Panc1 (cell line): ENCODE measurements at regions not wholly inside any gene's neighbourhood (a gene's known extent, or its start where the extent isn't known, plus 50 kb on each side); places are given as distances from the start of the nearest gene placed in this dataset.

Source experiments
- ATAC-seq: fragments of 200-7000 bp; cut with Tn5 transposase; 2 replicates; pipeline ENCODE4 v1.9.1; 2020; ENCODE audit warnings: mild to moderate bottlenecking, moderate library complexity
- BruUV-seq: library from RNA; stranded (reverse); fragments of 400-500 nt; replicated peaks from 2 replicates; lab custom pipeline; 2021; lab: Mats Ljungman, UMichigan
- CTCF ChIA-PET: fragments of 300-600 bp; sonication (Branson Sonifier 250); formaldehyde crosslinking; loops from one replicate; lab custom pipeline; 2022; ENCODE audit warnings: antibody characterized with exemption; lab: Charles Lee
- POLR2A ChIA-PET: fragments of 300-600 bp; sonication (Branson Sonifier 250); formaldehyde crosslinking; loops from one replicate; lab custom pipeline; 2022; ENCODE audit warnings: antibody characterized with exemption; lab: Charles Lee
- DNase-seq: peaks from one replicate; pipeline ENCODE4 v3.0.0-alpha.2; 2010; ENCODE audit warnings: low read depth, low spot score
- H3K27ac ChIP-seq: 2 replicates; pipeline ENCODE4 v1.5.1; 2011; ENCODE audit warnings: mild to moderate bottlenecking, low read length, inconsistent platforms
- H3K27me3 ChIP-seq: fragments of 200-500 bp; sonication (Bioruptor generic); 2 replicates; pipeline ENCODE4 v1.6.0; 2014; ENCODE audit warnings: low read length, inconsistent platforms; ENCODE audit not compliant: control insufficient read depth, insufficient read depth
- H3K36me3 ChIP-seq: fragments of 200-500 bp; sonication (Bioruptor generic); 2 replicates; pipeline ENCODE4 v1.5.1; 2014; ENCODE audit warnings: inconsistent platforms, mild to moderate bottlenecking, low read length, moderate library complexity; ENCODE audit not compliant: control insufficient read depth, insufficient read depth
- H3K4me1 ChIP-seq: 2 replicates; pipeline ENCODE4 v1.5.1; 2011; ENCODE audit warnings: inconsistent platforms, mild to moderate bottlenecking, low read length, moderate library complexity; ENCODE audit not compliant: control insufficient read depth, insufficient read depth
- H3K4me3 ChIP-seq, 2 experiments: 2 replicates each; pipeline ENCODE4 v1.5.1; 2011 to 2012; ENCODE audit warnings: low read depth in 2 of 2, low read length in 2 of 2, mild to moderate bottlenecking in 2 of 2, inconsistent platforms in 1 of 2, moderate library complexity in 1 of 2
- H3K9me3 ChIP-seq: fragments of 200-500 bp; sonication (Bioruptor generic); 2 replicates; pipeline ENCODE4 v1.5.1; 2014; ENCODE audit warnings: low read depth, mild to moderate bottlenecking, inconsistent platforms, low read length, moderate library complexity; ENCODE audit not compliant: control insufficient read depth, insufficient read depth
- CTCF ChIP-seq: fragments of 450-650 bp; IDR thresholded peaks from 2 replicates; pipeline ENCODE4 v1.5.1; 2017; ENCODE audit warnings: mild to moderate bottlenecking
- POLR2AphosphoS5 ChIP-seq: IDR thresholded peaks from 2 replicates; pipeline ENCODE4 v1.6.1; 2012; ENCODE audit warnings: mild to moderate bottlenecking, low read depth, low read length, moderate library complexity
- REST ChIP-seq, 2 experiments: IDR thresholded peaks; 2 replicates each; pipeline ENCODE4 v1.6.1; 2011 to 2012; ENCODE audit warnings: low read depth in 2 of 2, control low read depth in 1 of 2, low read length in 1 of 2, mild to moderate bottlenecking in 1 of 2, moderate library complexity in 1 of 2; ENCODE audit not compliant: insufficient read depth in 1 of 2
- SIN3A ChIP-seq: IDR thresholded peaks from 2 replicates; pipeline ENCODE4 v1.6.1; 2012; ENCODE audit warnings: low read depth, mild to moderate bottlenecking, low read length, moderate library complexity, borderline replicate concordance; ENCODE audit not compliant: insufficient read depth
- TCF7L2 ChIP-seq: IDR thresholded peaks from 2 replicates; pipeline ENCODE4 v1.6.1; 2011; ENCODE audit warnings: mild to moderate bottlenecking, low read depth, low read length, inconsistent platforms
- in situ Hi-C: cut with HindIII; loops from 2 replicates; pipeline ENCODE4 v1.10.0; 2016; ENCODE audit warnings: low sequenced_read_pairs, low pct_unique_long_range_greater_than_20kb
- intact Hi-C: fragments of 100-400 bp; cut with micrococcal nuclease; formaldehyde crosslinking; loops from one replicate; pipeline ENCODE4 v1.10.0; 2022; ENCODE audit not compliant: unreplicated experiment

- BruUV-seq, result no TSS peak
- in situ Hi-C loops (no loop called here), intact Hi-C loops (no loop called here)
Measured at GRCh38 chr13:65504213-65504612, 1725.9 kb downstream of the PCDH9 start.

GRCh38 chr13:65500481-65500880 is 1729.7 kb downstream of the PCDH9 start:
- CTCF ChIA-PET, result no interaction called here
- no peak overlapping the region for H3K4me3 ChIP-seq
- intact Hi-C loops (no loop called here), in situ Hi-C loops (no loop called here)
- no peak overlapping the region for H3K27ac ChIP-seq
- no peak for DNase-seq
- BruUV-seq, result no TSS peak
- H3K9me3 ChIP-seq, result no peaks in the 10 kb centered on the region
- TF ChIP-seq TCF7L2, result no peak
- TF ChIP-seq SIN3A, result no peak
- no peak for TF ChIP-seq REST (IDR thresholded peaks at IDR 0.05; ENCODE audit: insufficient read depth in 1 of 2, low read depth in 2 of 2, low read length in 1 of 2)
- TF ChIP-seq CTCF, result no peak
- TF ChIP-seq POLR2AphosphoS5, result no peak
- POLR2A ChIA-PET, result no interaction called here
- H3K4me1 ChIP-seq, result no peaks in the 10 kb centered on the region
- no peak for ATAC-seq
- no peaks in the 10 kb centered on the region for H3K27me3 ChIP-seq
- H3K36me3 ChIP-seq, result no peaks in the 10 kb centered on the region

More at GRCh38 chr13:65504213-65504612, 1725.9 kb downstream of the PCDH9 start:
- Histone ChIP-seq H3K27ac (no peak overlapping the region), H3K36me3 (no peaks in the 10 kb centered on the region), H3K4me3 (no peak overlapping the region), H3K27me3 (no peaks in the 10 kb centered on the region), H3K9me3 (no peaks in the 10 kb centered on the region), H3K4me1 (no peaks in the 10 kb centered on the region)
- no peak for TF ChIP-seq SIN3A
- TF ChIP-seq POLR2AphosphoS5, result no peak
- TF ChIP-seq REST (IDR thresholded peaks at IDR 0.05; ENCODE audit: insufficient read depth in 1 of 2, low read depth in 2 of 2, low read length in 1 of 2), result no peak
- TF ChIP-seq TCF7L2, result no peak
- no peak for TF ChIP-seq CTCF
- ChIA-PET POLR2A (no interaction called here), CTCF (no interaction called here)
- DNase-seq, result no peak
- ATAC-seq, result no peak
